Inferior parietal cortex (tissue), 1 donor: ENCODE measurements at regions not wholly inside any gene's neighbourhood (a gene's known extent, or its start where the extent isn't known, plus 50 kb on each side); places are given as distances from the start of the nearest gene placed in this dataset.
"Not testable (repeated sequence)": the region's sequence is repeated elsewhere in the genome, so short reads cannot be mapped to it uniquely, and the experiment has no call there.

Experiments
- DNase-seq: peaks from one replicate; pipeline ENCODE4 v3.0.0-alpha.2; 2016; ENCODE audit errors: extremely low spot score

DNA sequence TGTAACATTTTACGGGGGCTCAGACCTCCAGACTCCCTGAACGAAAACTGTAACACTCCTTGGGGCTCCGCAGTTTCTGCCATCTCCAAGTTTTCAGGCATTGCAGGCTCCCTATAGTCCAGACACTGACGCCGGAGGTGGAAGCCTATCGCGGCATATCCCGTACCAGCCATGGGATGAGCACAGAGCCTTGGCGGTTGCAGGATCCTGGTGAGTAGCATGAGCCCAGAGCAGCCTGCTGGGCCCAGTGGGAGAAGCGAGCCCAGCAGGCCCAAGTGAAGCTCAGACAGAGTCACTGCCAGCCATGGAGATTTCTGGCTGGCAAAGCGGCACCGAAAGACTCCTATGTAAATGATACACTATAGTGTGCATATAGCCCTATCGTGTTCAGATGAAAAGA is 446.8 kb downstream of the COL11A1 start:
- no peak for DNase-seq

DNA sequence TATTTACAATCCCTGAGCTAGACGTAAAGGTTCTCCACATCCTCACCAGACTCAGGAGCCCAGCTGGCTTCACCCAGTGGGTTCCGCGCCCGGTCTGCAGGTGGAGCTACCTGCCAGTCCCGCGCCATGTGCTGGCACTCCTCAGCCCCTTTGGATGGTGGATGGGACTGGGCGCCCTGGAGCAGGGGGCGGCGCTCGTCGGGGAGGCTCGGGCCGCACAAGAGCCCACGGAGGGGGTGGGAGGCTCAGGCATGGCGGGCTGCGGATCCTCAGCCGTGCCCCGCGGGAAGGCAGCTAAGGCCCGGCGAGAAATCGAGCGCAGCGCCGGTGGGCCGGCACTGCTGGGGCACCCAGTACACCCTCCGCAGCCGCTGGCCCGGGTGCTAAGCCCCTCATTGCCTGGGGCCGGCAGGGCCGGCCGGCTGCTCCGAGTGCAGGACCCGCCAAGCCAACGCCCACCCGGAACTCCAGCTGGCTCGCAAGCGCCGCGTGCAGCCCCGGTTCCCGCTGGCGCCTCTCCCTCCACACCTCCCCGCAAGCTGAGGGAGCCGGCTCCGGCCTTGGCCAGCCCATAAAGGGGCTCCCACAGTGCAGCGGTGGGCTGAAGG is 448.3 kb downstream of the COL11A1 start:
- DNase-seq: not testable (repeated sequence)

DNA sequence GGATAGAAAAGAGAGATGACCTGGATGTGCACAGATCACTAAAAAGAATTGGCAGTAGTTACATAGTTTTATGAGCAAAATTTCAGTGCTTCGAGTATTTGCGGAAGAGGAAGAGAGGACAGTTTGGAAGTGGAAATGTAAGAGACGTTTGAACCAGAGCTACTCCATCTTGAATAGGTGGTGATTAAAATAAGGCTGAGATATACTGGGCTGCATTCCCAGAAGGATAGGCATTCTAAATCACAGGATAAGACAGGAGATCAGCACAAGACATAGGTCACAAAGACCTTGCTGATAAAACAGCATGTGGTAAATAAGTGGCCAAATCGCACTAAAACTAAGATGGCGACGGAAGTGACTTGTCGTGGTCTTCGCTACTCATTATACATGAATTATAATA is 453.3 kb downstream of the COL11A1 start:
- no peak for DNase-seq

DNA sequence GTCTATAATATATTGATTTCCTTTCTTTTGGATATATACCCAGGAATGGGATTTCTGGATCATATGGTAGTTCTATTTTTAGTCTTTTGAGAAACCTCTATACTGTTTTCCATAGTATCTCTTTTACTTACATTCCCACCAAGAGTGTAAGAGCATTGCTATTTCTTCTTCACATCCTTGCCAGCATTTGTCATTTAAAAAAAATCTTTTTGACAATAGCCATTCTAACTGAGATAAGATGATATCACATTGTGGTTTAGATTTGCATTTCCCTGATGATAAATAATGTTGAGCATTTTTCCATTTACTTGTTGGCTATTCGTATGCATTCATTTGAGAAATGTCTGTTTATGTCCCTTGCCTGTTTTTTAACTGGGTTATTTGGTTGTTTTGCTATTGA is 467.4 kb downstream of the COL11A1 start:
- DNase-seq: no peak

DNA sequence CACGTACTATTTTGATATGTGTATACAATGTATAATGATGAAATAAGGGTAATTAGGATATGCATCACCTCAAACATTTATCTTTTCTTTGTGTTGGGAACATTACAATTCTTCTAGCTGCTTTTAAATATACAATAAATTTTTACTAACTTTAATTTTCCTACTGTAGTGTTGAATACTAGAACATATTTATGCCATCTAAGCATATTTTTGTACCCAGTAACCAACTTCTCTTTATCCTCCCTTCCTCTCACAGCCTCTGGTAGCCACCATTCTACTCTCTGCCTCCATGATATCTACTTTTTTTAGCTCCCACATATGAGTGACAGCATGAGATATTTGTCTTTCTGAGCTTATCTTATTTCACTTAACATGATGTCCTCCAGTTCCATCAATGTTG is 468.0 kb downstream of the COL11A1 start:
- no peak for DNase-seq

DNA sequence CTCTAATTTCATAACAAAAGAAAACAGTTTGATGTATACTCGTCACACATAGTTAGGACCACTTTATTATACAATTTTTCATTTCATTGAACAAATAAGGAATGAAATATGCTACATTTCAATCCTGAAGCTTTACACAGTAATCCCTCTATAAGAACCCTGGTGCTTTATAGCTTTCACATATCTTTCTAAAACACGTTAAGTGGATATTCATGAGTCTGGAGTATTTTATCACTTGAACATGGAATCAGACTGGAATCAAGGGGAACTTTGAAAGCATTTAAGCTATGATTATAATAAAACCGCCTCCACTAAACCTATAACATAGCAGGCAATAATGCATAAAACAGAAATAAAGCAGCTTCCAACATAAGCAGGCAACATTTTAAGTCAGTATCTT is 476.6 kb downstream of the COL11A1 start:
- DNase-seq: no peak

DNA sequence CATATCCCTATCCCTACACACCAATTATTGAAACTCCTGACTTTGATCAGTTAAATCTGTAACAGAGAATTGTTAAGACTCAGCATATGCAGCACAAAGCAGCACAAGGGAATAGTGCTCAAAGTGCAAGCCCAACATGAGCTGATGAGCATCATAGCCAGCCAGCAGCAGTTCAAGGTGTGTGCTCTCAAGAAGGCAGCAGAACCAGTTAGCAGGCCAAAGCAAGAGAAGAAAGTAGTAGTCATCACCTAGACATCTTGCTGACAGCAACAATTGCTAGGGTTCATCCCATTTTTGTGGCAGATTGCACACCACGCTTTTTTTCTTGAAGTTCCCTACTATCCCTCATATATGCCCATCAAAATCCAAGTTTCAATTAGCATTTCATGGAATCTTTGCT is 478.3 kb downstream of the COL11A1 start:
- no peak for DNase-seq

DNA sequence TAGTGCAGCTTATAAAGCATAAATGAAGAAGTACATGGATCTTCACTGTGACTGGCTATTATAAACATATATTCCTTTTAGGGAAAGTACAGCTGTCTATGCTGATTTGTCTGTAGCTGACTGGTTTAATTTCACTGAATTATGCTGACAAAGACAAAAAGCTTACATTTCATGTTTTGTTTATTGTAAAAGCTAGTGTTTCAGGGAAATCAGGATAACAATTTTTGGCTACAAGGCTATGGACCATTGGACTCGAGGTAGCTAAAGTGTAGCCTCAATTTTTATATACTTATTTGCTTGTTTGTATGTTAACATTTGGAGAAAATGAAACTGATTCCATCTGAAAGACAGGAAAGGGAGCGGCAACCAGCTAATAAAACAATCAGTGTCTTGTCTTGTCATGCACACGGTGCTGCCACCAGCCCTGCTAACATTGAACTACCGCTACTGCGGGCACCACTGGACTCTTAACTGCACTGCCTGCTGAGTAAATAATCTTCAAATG is 480.2 kb downstream of the COL11A1 start:
- peak; percentile 23 for DNase-seq

DNA sequence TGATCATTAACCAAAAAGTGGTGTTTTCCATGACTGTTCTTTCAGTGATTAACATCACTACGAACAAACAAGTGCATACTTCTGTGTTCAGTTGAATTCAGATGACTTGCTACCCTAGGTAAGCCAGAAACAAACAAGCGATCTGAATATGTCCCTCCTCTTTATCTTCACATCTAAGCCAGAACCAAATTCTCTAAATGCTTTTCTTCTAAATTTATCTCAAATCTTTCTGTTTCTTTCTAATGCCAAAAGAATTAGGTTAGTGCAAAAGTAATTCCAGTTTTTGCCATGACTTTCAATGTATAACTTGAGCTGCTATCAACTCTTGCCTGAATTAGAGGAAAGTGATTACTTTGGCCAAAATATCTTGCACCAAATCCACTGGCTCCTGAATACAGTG is 481.2 kb downstream of the COL11A1 start:
- no peak for DNase-seq

DNA sequence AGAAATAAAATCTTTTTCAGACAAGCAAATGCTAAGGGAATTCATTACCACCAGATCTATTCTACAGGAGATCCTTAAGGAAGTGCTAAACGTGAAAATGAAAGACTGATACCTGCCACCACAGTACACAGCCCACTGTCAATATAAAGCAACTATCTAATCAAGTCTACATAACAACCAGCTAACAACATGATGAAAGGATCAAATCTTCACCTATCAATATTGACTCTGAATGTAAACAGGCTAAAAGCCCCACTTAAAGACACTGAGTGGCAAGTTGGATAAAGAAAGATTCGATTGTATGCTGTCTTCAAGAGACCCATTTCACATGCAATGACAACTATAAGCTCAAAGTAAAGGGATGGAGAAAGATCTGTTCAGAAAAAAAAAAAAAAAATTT is 492.4 kb downstream of the COL11A1 start:
- no peak for DNase-seq

DNA sequence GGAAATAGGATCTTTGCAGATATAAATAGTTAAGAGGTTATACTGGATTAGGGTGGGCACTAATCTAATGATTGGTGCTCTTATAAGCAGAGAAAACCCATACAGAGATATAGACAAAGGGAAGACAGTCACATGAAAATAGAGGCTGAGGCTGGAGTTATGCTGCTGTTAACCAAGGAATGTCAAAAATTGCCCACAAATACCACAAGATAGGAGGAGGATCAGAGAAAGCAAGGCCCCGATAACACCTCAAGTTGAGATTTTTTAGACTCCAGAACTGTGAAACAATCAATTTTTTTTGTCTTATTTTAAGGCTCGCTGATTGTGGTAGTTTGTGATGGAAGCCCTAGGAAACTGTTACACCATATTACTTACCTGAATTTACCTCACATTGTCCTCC is 513.2 kb downstream of the COL11A1 start:
- no peak for DNase-seq

DNA sequence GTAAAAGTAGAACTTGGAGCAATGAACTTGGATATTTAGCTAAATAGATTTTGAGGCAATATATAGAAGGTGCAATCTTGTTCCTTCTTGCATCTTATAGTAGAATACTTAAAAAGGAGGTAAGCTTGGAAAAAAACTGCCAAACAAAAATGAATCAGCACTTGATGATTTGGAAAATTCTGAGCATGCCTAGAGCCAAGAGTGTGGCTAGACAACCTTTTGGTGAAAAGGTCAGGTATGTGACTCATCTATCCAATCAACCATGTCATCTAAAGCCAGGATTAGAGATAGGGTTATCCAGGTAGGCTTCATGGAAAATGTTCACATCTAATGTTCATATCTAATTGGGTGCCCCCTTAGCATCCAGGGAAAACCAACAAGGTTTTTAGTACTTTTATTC is 515.0 kb downstream of the COL11A1 start:
- no peak for DNase-seq

DNA sequence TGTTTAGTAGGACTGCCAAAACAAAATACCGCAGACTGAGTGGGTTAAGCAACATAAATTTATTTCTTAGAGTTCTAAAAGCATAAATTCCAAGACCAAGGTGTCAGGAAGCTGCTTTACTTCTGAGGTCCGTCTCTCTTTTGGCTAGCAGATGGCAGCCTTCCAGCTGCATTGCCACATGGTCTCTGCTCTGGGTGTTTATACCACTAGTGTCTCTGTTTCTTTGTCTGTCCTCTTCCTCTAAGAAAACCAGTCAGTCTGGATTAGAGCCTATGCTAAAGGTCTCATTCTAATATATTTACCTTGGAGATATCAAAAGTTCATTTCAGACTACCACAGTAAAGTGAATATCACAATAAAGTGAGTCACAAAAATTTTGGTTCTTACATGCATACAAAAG is 519.8 kb downstream of the COL11A1 start:
- DNase-seq: no peak

DNA sequence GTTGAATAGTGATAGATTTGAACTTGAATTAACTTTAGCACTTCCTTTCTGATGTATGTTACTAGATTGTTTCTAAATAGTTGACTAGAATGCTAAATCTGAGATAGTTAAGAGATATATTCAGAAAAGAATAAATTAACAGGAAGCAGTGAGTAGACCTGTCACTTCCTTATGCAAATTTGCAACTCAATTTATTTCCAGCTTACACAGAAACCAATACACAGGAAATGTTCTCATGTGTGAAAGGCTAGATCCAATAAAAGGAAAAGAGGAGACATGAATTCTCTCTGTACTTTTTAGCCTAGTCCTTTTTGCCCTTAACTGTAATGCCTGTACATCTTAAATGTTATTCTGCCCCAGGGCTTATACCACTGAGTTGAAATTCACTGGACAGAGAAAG is 522.3 kb downstream of the COL11A1 start:
- DNase-seq: no peak

DNA sequence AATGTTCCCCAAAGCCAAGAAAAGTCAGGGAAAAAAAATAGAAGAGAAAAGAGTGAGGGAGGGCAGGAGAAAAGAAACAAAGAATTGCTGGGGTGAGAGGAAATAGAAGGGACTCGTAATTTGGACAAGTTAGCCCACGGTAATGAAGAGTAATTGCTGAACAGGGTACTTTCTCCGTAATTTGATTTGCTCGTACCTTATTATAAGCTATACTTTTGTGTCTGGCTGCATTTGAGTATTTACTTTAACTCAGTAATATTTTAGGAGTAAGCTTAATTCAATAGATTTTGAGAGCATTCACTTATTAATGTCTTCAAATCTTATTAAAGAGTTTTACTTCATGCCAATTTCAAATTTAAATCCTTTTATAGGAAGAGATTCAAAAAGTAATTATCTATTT is 527.5 kb downstream of the COL11A1 start:
- DNase-seq: no peak

DNA sequence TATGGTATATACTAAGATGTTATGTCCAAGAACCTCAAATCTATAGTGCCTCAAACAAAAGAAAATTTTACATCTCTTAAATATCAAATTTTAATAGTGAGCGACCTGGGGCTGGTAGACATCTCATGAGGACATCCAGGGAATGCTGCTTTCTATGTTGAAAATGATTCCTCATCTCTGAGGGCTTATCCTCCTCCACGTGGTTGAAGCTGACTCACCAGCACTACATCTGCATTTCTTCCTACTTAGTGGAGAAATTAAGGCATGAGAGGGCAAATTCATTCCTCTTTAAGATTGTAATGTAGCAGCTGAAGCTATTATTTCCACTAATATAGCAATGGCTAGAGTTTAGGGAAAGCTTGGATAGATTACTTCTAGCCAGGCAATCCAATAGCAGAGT is 529.5 kb downstream of the COL11A1 start:
- no peak for DNase-seq

DNA sequence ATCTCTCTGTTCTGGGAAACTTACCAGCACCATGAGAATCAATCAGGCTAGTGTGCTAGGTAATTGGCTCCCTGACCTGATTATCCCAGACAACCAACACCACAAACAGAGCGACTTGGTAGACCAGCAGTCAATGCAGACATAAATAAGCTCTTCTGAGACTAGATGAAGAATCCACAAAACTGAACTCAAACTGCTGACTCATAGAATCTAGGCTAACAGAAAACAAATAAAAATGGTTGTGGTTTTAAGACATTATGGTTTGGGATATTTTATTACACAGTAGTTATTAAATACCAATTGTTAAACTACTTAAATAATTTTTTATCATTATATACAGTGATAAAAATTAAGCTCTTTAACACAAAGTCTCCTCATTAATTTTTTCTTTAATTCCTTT is 535.7 kb downstream of the COL11A1 start:
- DNase-seq: no peak

DNA sequence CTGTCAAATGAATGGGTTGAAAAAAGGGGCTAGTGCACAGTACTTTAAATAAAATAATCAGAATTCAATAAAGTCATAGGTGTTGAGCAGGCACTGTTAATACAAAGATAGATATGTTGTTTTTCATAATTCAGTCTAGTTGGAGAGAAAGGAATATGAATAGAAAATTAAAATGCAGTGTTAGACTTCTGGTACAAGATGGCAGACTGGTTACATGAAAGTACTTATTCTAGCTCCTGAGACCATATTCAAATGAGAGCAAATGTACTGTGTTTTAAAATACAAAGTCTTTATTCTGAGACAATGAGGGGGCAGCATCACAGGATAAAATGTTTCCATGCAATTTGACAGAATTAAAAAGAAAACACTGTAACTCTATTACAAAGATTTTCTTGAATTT is 542.1 kb downstream of the COL11A1 start:
- DNase-seq: no peak

DNA sequence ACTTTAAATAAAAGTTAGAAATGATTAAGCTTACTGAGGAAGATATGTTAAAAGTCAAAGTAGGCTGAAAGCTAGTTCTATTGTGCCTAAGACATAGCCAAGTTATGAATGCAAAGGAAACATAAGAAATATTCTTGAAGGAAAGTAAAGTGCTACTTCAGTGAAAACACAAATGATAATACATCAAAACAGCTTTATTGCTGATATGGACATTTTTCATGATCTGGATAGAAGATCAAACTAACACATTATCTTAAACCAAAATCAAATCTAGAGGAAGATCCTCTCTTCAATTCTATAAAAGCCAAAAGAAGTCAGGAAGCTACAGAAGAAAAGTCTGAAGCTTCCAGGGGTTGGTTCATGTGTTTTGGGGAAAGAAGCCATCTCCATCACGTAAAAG is 545.9 kb downstream of the COL11A1 start:
- DNase-seq: no peak

DNA sequence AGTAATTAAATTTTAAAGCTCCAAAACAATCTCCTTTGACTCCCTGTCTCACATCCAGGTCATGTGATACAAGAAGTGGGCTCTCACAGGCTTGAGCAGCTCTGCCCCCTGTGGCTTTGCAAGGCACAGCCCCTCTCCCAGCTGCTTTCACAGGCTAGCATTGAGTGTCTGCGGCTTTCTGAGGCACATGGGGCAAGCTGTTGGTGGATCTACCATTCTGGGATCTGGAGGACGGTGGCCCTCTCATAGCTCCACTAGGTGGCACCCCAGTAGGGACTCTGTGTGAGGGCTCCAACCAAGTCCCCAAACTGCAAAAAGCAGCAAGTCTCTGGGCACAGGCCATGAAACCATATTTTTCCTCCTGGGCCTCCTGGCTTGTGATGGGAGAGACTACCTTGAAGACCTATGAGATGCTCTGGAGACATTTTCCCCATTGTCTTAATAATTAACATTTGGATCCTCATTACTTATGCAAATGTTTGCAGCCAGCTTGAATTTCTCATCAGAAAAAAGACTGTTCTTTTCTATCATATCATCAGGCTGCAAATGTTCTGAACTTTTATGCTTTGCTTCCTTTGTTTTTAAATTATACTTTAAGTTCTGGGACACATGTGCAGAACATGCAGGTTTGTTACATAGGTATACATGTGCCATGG is 554.1 kb upstream of the OLFM3 start:
- DNase-seq: no peak

DNA sequence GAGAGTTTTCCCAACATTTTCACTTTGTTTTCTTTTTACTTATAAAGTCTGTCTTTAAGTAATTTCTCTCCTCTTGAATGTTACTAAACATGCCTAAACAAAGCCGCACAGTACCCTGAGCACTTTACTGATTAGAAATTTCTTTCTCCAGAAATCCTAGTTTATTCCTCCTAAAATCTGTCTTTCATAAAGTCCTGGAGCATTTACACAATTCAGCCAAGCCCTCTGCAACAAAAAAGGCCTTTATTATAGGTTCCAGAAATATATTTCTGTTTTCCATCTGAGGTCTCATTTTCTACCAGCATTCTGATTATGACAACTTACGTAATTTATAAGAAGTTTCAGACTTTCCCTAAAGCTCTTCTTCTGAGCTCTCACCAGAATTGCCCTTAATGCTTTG is 549.5 kb upstream of the OLFM3 start:
- no peak for DNase-seq

DNA sequence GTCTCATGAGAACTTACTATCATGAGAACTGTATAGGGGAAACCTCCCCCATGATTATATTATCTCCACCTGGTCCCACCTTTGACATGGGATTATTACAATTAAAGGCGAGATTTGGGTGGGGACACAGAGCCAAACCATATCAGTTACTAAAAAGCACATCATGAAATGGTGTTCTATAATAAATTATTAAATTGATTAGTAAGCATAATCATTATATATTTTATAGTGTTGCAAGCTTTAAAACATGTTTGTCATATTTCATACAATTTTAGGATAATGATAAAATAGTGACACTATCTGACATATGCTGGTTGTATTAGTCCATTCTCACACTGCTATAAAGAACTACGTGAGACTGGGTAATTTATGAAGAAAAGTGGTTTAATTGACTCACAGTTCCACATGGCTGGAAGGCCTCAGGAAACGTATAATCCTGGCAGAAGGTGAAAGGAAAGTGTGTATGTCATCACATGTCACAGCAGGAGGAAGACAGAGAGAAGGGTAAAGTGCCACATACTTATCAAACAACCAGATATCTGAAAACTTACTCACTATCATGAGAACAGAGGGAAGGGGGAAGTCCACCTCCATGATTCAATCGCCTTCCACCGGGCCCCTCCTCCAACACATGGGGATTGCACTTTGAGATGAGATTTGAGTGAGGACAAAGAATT is 539.2 kb upstream of the OLFM3 start:
- DNase-seq: no peak

DNA sequence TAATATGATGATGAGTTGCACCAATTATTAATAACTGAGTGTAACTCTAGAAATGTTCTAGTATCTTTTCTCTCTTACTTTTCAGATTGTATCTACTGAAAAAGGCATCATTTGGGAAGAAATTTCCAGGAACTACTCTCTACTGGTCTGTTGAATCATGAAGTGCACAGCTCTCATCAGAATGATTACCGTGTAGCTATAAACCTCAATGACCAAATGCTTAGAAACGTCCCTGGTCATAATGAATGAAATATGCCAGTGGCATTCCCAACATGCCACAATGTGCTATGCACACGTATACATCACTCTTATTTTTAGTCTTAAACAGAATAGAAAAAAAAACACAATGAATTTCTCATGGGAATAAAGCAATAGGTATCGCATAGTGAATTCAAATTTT is 534.3 kb upstream of the OLFM3 start:
- DNase-seq: no peak
